T-helper 1 cell treated with Interleukin-12 subunit alpha and Interleukin-12 subunit beta and Interleukin-4 antibody, amounts not matched to agents 30 ng/mL and 1 ng/mL, for 36 hours (primary cell): ENCODE measurements at regions not wholly inside any gene's neighbourhood (a gene's known extent, or its start where the extent isn't known, plus 50 kb on each side); places are given as distances from the start of the nearest gene placed in this dataset.

Source experiments
- intact Hi-C: fragments of 100-400 bp; cut with micrococcal nuclease; formaldehyde crosslinking; loops from one replicate; pipeline ENCODE4 v1.15.1; 2024

- intact Hi-C loops: no loop called here
Observed at GRCh38 chr4:164381859-164382258, 372.1 kb upstream of the SMIM31 start.

- intact Hi-C loops: no loop called here
Observed at GRCh38 chr4:164383058-164383357, 370.9 kb upstream of the SMIM31 start.

GRCh38 chr4:164383358-164384220 is 370.3 kb upstream of the SMIM31 start:
- intact Hi-C loops: no loop called here

GRCh38 chr4:164384416-164384815 is 369.5 kb upstream of the SMIM31 start:
- intact Hi-C loops: no loop called here

- intact Hi-C loops: no loop called here
Observed at GRCh38 chr4:164396439-164396838, 357.5 kb upstream of the SMIM31 start.

GRCh38 chr4:164402554-164402953 is 351.4 kb upstream of the SMIM31 start:
- intact Hi-C loops: no loop called here

- intact Hi-C loops: no loop called here
Observed at GRCh38 chr4:164405774-164406173, 348.2 kb upstream of the SMIM31 start.

GRCh38 chr4:164408831-164409230 is 345.1 kb upstream of the SMIM31 start:
- intact Hi-C loops: no loop called here

GRCh38 chr4:164410401-164410800 is 343.5 kb upstream of the SMIM31 start:
- intact Hi-C loops: no loop called here

GRCh38 chr4:164412246-164412645 is 341.7 kb upstream of the SMIM31 start:
- intact Hi-C loops: no loop called here

GRCh38 chr4:164413743-164414142 is 340.2 kb upstream of the SMIM31 start:
- intact Hi-C loops: no loop called here

- intact Hi-C loops: no loop called here
Observed at GRCh38 chr4:164423819-164424218, 330.1 kb upstream of the SMIM31 start.

- intact Hi-C loops: no loop called here
Observed at GRCh38 chr4:164424846-164425245, 329.1 kb upstream of the SMIM31 start.

- intact Hi-C loops: no loop called here
Observed at GRCh38 chr4:164428561-164428960, 325.4 kb upstream of the SMIM31 start.

GRCh38 chr4:164438321-164438720 is 315.6 kb upstream of the SMIM31 start:
- intact Hi-C loops: no loop called here

- intact Hi-C loops: no loop called here
Observed at GRCh38 chr4:164439037-164439436, 314.9 kb upstream of the SMIM31 start.

- intact Hi-C loops: no loop called here
Observed at GRCh38 chr4:164440199-164440598, 313.7 kb upstream of the SMIM31 start.

- intact Hi-C loops: no loop called here
Observed at GRCh38 chr4:164441109-164441508, 312.8 kb upstream of the SMIM31 start.

GRCh38 chr4:164442180-164442579 is 311.8 kb upstream of the SMIM31 start:
- intact Hi-C loops: no loop called here

GRCh38 chr4:164446516-164446915 is 307.4 kb upstream of the SMIM31 start:
- intact Hi-C loops: no loop called here

- intact Hi-C loops: no loop called here
Observed at GRCh38 chr4:164461901-164462300, 292.0 kb upstream of the SMIM31 start.

GRCh38 chr4:164462471-164462870 is 291.5 kb upstream of the SMIM31 start:
- intact Hi-C loops: no loop called here

- intact Hi-C loops: no loop called here
Observed at GRCh38 chr4:164464313-164464712, 289.6 kb upstream of the SMIM31 start.

- intact Hi-C loops: no loop called here
Observed at GRCh38 chr4:164467493-164467892, 286.4 kb upstream of the SMIM31 start.
